Astrocyte (in vitro differentiated cells and primary cell): ENCODE measurements at regions not wholly inside any gene's neighbourhood (a gene's known extent, or its start where the extent isn't known, plus 50 kb on each side); places are given as distances from the start of the nearest gene placed in this dataset.

ENCODE experiments used
- EZH2 ChIP-seq: IDR thresholded peaks from 2 replicates; pipeline ENCODE4 v1.6.1; 2012; ENCODE audit warnings: mild to moderate bottlenecking, low read length, inconsistent platforms; ENCODE audit not compliant: insufficient read depth
- TF ChIP-seq, protein P1 (sequence below): IDR thresholded peaks from 2 replicates; pipeline ENCODE4 v1.5.1; 2011; ENCODE audit warnings: low read depth, mild to moderate bottlenecking, inconsistent platforms, low read length, moderate library complexity; ENCODE audit not compliant: insufficient read depth

DNA sequence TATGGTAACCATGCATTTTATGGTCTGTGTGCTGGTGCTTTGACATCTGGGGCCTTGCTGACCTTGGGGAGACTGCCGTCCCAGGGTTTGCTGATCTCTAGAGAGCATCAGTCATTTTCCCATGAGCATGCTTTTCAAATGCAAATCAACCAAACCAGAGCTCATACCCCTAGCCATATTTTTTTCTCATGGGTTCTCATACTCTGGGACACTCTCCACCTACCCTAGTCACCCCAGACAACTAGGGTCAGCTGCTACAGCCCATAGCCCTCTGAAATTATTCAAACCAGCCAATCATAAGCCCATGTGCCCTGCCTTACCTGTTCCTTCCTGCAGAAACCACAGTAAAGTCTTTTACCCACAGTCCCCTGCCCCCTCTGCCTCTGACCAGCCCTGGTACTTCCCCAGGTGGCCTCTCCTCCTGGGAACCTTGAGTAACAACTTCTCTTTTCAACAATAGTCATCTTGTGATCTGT lies 132.0 kb downstream of the MAP3K21 start:
- TF ChIP-seq, protein P1, sequence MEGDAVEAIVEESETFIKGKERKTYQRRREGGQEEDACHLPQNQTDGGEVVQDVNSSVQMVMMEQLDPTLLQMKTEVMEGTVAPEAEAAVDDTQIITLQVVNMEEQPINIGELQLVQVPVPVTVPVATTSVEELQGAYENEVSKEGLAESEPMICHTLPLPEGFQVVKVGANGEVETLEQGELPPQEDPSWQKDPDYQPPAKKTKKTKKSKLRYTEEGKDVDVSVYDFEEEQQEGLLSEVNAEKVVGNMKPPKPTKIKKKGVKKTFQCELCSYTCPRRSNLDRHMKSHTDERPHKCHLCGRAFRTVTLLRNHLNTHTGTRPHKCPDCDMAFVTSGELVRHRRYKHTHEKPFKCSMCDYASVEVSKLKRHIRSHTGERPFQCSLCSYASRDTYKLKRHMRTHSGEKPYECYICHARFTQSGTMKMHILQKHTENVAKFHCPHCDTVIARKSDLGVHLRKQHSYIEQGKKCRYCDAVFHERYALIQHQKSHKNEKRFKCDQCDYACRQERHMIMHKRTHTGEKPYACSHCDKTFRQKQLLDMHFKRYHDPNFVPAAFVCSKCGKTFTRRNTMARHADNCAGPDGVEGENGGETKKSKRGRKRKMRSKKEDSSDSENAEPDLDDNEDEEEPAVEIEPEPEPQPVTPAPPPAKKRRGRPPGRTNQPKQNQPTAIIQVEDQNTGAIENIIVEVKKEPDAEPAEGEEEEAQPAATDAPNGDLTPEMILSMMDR: no peak
- no peak for TF ChIP-seq EZH2
